ENCODE measurements at regions not wholly inside any gene's neighbourhood (a gene's known extent, or its start where the extent isn't known, plus 50 kb on each side); places are given as distances from the start of the nearest gene placed in this dataset.

DNA sequence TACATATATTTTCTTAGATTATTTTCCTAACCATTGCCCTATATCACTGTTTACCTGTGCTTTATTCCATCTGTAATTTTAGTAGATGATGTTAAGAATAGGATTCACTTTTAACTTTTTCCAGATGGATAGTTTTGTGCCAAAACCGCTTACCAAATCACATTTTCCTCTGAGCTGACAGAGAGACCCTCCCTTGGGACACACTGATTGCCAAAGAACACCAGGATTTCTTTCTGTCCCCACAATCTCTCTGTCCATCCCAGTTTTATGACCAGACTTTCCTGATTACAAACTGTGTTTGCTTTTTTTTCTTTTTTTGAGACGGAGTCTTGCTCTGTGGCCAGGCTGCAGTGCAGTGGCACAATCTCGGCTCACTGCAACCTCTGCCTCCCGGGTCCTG is 81.3 kb upstream of the SPATA31C2 start:
- DNase-seq (no peak), ATAC-seq (no peak)
- intact Hi-C loops (cut with DNase I; ENCODE audit: low total_unique reads) = no loop called here

DNA sequence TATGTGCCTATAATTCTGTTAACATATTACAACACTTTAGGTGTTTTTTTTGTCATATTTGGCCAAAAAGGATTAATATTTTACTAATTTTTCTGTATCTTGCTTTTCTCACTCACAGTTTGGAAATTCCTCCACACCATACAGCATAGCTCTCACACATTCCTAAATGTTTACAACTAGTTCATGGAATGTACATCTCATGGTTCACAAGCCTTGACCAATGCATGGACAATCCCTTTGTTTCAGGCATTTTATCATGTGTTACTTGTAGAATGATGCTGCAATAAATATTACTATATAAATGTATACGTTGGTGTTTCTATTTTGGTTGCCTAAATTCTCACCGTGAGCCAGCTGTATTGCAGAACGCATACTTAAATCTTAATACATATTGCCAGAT is 80.5 kb upstream of the SPATA31C2 start:
- no peak for ATAC-seq
- Histone ChIP-seq H3K27me3 (no peaks in the 10 kb centered on the region), H3K27ac (no peak overlapping the region), H3K4me1 (no peaks in the 10 kb centered on the region), H3K4me3 (no peak overlapping the region), H3K36me3 (no peaks in the 10 kb centered on the region), H3K9me3 (no peaks in the 10 kb centered on the region)
- in situ Hi-C loops (cut with MboI; ENCODE audit: low sequenced_read_pairs in 4 of 4) (no loop called here), intact Hi-C loops (cut with DNase I; ENCODE audit: low total_unique reads) (no loop called here)
- DNase-seq = no peak
- no peak for TF ChIP-seq POLR2A (IDR thresholded peaks at IDR 0.05)
- TF ChIP-seq, protein P1, sequence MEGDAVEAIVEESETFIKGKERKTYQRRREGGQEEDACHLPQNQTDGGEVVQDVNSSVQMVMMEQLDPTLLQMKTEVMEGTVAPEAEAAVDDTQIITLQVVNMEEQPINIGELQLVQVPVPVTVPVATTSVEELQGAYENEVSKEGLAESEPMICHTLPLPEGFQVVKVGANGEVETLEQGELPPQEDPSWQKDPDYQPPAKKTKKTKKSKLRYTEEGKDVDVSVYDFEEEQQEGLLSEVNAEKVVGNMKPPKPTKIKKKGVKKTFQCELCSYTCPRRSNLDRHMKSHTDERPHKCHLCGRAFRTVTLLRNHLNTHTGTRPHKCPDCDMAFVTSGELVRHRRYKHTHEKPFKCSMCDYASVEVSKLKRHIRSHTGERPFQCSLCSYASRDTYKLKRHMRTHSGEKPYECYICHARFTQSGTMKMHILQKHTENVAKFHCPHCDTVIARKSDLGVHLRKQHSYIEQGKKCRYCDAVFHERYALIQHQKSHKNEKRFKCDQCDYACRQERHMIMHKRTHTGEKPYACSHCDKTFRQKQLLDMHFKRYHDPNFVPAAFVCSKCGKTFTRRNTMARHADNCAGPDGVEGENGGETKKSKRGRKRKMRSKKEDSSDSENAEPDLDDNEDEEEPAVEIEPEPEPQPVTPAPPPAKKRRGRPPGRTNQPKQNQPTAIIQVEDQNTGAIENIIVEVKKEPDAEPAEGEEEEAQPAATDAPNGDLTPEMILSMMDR (IDR thresholded peaks at IDR 0.05 in 4 of 5, conservative IDR thresholded peaks at IDR 0.05 in 1 of 5) = no peak

More for the DNA sequence above, 81.3 kb upstream of the SPATA31C2 start:
- no peaks in the 10 kb centered on the region for H3K9me3 ChIP-seq
- no peak overlapping the region for H3K27ac ChIP-seq
- no peaks in the 10 kb centered on the region for H3K4me1 ChIP-seq
- TF ChIP-seq POLR2A (IDR thresholded peaks at IDR 0.05) = no peak
- TF ChIP-seq, protein P1 (IDR thresholded peaks at IDR 0.05 in 4 of 5, conservative IDR thresholded peaks at IDR 0.05 in 1 of 5) = no peak
- H3K4me3 ChIP-seq = no peak overlapping the region
- no peaks in the 10 kb centered on the region for H3K27me3 ChIP-seq
- in situ Hi-C loops (cut with MboI; ENCODE audit: low sequenced_read_pairs in 4 of 4) = no loop called here
- no peaks in the 10 kb centered on the region for H3K36me3 ChIP-seq

DNA sequence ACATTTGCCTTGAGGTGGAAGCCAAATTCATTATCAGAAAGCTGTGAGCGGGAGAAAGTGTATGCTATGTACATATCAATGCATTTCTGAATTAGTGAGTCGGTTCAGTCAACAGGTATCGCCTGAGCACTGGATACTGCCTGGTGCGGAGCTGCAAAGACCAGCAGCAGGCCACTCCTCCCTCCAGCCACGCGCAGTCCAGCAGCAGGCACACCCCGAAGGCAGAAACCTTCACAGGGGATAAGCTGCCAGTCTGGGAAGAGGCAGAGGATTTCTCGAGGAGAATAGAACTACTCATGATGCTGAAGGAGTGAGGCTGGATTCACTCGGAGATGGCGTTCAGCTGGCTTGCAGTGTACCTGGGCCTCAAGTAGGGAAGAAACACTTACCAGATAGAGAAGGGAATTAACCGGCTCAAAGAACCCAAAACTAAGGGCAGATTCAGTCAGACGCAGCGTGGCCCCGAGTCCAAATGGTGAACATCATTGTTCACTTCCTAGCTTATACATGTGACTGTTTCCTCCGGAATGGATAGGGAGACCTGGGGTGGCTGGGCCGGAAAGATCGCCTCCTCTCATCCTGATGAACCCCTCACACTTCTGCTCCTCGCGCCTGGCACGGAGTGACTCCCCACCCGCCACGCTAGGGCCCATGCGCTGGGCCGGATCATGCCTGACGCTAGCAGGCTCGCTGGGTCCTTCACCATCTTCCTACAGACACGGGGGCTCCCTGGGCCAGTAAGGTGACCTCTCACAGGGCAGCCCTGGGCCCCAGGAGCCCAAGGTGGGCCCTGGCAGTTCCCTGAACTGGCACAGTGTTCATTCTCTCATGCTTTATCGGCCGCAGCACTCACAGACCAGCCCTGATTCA is 78.1 kb upstream of the SPATA31C2 start:
- DNase-seq (no peak), ATAC-seq (no peak)
- in situ Hi-C loops (cut with MboI; ENCODE audit: low sequenced_read_pairs in 4 of 4) = no loop called here
- Histone ChIP-seq H3K27ac (no peak overlapping the region), H3K4me3 (no peak overlapping the region), H3K4me1 (no peaks in the 10 kb centered on the region), H3K9me3 (no peaks in the 10 kb centered on the region), H3K27me3 (no peaks in the 10 kb centered on the region), H3K36me3 (no peaks in the 10 kb centered on the region)
- intact Hi-C loops (cut with DNase I; ENCODE audit: low total_unique reads) = no loop called here
- TF ChIP-seq POLR2A (IDR thresholded peaks at IDR 0.05) = no peak

DNA sequence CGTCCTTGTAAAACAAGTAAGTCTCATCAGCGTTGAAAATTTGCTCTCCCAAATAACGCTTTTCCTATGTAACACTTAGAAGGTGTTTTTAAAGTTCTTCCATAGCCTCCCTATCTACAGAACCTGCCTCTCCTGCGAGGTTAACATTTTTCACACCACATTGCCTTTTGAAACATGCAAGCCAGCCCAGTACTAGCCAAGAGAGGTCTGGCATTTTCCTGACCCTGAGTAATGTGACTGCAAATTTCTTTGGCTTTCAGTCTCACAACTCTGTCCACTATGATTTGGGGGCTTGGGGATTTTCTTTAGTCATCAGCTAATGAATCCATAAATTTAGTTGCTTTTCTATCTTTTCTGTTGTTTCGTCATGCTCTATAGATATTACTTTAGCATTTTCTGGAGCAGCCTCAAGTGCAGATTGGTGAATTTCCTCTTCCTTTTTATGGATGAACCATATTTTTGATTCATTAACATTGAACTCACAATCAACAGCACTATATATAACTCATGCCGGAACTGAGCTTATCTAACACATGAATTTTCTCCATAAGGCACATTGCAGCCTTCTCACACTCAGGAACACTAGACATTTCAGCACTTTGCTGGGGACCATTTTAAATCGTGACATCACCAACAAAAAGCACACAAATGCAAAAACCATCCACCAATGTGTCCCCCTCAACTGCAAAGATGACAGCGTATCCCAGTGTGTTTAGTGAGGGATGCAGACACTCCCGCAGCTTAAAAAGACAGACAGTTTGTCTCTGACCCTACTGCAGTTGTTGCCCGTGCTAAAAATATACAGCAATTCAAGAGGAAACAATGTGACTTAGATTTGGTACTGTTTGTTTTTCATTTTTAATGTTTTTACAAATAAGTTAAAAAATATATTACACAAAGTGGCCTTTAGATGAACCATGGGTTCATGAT is 77.2 kb upstream of the SPATA31C2 start:
- TF ChIP-seq, protein P1 (IDR thresholded peaks at IDR 0.05 in 4 of 5, conservative IDR thresholded peaks at IDR 0.05 in 1 of 5) = no peak
- TF ChIP-seq POLR2A (IDR thresholded peaks at IDR 0.05) = no peak
- Histone ChIP-seq H3K27me3 (no peaks in the 10 kb centered on the region), H3K4me1 (no peaks in the 10 kb centered on the region), H3K4me3 (no peak overlapping the region), H3K27ac (no peak overlapping the region), H3K9me3 (no peaks in the 10 kb centered on the region), H3K36me3 (no peaks in the 10 kb centered on the region)
- in situ Hi-C loops (cut with MboI; ENCODE audit: low sequenced_read_pairs in 4 of 4) (no loop called here), intact Hi-C loops (cut with DNase I; ENCODE audit: low total_unique reads) (no loop called here)
- DNase-seq (no peak), ATAC-seq (no peak)

DNA sequence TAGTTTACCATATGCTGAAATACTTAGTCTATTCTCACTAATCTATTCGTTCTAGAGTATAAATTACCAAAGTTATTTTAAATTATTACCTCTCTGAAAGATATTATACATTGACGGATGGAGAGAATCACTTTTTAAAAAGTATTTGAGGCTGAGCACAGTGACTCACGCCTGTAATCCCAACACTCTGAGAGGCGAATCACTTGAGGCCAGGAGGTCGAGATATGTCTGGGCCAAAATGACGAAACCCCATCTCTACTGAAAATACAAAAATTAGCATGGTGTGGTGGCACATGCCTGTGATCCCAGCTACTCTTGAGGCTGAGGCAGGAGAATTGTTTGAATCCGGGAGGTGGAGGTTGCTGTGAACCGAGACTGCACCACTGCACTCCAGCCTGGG is 64.0 kb upstream of the SPATA31C2 start:
- no peak for TF ChIP-seq POLR2A (IDR thresholded peaks at IDR 0.05)
- TF ChIP-seq, protein P1 (IDR thresholded peaks at IDR 0.05 in 4 of 5, conservative IDR thresholded peaks at IDR 0.05 in 1 of 5) = no peak
- in situ Hi-C loops (cut with MboI; ENCODE audit: low sequenced_read_pairs in 4 of 4) (no loop called here), intact Hi-C loops (cut with DNase I; ENCODE audit: low total_unique reads) (no loop called here)
- no peak for ATAC-seq
- DNase-seq = no peak
- Histone ChIP-seq H3K27me3 (no peaks in the 10 kb centered on the region), H3K9me3 (no peaks in the 10 kb centered on the region), H3K4me1 (peaks cover 0 to 4% of the 10 kb centered on the region in 2 donors), H3K27ac (no peak overlapping the region), H3K4me3 (no peak overlapping the region), H3K36me3 (no peaks in the 10 kb centered on the region)

Measured in gastrocnemius medialis (tissue), 4 donors.